Superior temporal gyrus (tissue), 1 donor: ENCODE measurements at regions not wholly inside any gene's neighbourhood (a gene's known extent, or its start where the extent isn't known, plus 50 kb on each side); places are given as distances from the start of the nearest gene placed in this dataset.

Experiments used
- DNase-seq: peaks from one replicate; pipeline ENCODE4 v3.0.0-alpha.2; 2016; ENCODE audit errors: extremely low spot score

DNA sequence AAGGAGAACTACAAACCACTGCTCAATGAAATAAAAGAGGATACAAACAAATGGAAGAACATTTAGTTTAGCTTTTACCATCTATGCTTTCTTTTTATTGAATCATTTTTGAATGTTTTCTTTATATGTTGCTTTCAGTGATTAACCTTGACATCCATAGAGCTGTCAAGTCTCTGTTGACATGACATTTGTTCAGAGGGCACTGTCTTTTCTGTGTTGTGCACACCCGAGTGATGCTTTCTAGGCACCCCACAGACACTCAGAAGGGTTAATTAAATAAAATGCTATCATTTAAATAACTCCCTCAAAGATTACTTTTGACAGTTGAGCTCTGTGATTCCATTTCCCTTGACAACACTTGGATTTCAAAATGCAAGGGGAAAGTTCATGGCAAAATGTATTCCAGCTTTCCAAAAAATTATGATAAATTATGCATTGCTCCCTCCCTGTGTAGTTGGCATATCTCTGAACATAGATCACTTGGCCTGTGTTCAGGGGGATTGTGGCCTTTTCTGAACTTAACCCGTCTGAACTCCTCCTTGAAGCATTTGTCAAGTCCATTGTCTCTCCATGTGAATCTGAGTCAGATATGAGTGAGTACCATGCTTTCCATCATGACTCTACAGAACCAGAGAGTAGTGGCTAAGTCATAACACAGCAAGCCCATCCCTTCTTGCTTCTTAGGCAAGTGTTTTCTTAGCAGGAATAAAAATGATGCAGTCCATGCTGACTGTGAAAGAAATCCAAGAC lies 372.6 kb downstream of the RPRM start:
- no peak for DNase-seq

GRCh38 chr2:153101187-153101586 lies 377.4 kb downstream of the RPRM start:
- no peak for DNase-seq

GRCh38 chr2:153100151-153100550 lies 378.4 kb downstream of the RPRM start:
- no peak for DNase-seq

DNA sequence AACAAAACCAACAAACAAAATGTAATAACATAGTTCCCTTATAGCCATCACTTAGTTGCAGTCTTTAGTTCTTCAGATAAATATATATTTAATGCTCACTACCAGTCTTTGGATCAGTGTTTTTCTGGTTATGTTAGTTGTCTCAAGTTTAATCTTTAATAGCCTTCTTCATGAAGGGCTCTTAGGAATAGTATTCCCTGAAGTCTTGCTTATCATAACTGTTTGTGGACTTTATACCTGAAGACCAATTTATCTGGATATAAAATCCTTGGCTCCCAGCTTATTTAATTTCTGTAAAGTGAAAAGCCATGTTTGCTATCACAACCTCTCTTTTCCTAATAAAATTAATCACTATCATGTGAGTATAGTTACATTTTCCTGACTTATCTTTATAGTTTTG lies 379.7 kb downstream of the ARL6IP6 start:
- no peak for DNase-seq

DNA sequence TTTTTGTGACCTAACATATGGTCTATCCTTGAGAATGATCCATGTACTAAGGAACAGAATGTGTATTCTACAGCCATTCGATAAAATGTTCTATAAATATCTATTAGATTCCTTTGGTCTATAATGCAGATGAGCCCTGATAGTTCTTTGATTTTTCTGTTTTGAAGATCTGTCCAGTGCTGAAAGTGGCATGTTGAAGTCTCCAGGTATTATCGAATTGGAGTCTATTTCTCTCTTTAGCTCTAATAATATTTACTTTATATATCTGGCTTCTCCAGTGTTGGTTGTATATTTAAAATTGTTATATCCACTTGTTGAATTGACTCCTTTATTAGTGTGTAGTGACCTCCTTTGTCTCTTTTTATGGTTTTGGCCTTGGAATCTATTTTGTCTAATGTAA lies 377.9 kb downstream of the ARL6IP6 start:
- no peak for DNase-seq

DNA sequence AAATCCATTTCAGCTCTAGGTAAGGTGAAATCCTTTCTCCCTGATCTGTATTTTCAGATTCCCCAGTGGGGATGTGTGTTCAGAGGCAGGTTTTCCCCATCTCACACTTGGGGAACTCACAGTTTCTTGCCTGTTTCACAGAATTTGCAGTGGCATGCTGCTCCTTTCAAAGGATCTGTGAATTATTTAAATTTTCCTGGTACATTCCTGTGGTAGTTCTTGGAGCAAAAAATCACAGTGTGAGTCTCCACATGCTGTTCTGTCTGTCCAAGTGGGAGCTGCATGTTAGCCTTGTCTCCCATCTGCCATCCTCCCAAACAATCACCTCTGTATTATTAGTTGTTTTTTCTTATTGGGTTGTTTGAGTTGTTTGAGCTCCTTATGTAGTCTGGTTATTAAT lies 372.9 kb downstream of the ARL6IP6 start:
- no peak for DNase-seq

- DNase-seq: no peak
Observed at GRCh38 chr2:153079315-153079714, 360.9 kb downstream of the ARL6IP6 start.

GRCh38 chr2:153077311-153077710 lies 358.9 kb downstream of the ARL6IP6 start:
- no peak for DNase-seq

DNA sequence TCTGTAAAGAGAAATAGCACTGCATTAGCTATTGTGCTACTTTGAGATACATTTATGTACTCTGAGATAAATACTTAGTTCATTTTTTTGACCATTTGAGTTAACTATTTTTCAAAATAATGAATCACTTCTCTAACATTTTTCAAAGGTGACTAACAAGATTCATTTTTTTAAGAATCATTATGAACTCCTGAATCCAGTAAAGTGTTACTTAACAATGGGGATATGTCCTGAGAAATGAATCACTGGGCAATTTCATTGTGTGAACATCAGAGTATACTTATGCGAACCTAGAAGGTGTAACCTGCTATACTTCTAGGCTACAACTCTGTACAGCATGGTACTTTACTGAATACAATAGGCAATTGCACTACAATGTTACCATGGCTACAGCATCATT lies 355.8 kb downstream of the ARL6IP6 start:
- no peak for DNase-seq

DNA sequence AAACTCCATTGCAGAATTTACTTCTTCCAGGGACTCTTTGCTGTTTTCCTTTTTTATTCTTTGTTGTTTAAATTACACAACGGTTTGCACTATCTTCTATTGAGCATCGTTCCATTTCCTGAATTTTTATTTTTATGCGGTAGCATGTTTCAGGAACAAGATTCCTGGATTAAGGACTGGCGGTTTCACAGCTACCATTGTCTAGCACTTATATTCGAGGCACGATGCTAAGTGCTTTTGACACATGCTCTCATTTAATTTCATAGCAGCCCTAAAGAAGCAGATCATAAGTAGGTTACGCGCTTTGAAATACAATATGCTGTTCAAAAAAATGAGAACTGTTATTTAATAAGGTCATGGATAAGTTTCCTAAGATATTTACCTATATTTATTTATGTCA lies 354.4 kb downstream of the ARL6IP6 start:
- no peak for DNase-seq

DNA sequence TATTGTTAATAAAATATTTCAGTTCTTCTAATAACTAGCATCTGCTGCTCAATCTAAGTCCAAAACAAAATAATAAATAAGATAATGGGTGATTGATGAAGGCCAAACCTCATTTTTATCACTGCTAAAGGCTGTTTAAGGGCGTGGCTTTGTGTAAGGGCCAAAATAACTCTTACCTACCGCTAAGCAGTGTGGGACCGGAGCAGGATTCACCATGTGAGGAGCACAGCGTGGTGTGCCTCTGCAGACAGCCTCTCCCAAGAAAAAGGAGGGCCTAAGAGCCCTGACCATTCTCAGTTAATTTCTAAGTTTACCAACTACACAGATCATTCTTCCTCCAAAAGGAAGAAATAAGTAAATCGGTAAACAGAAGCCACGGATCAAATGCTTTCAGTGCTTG lies 353.7 kb downstream of the ARL6IP6 start:
- no peak for DNase-seq

DNA sequence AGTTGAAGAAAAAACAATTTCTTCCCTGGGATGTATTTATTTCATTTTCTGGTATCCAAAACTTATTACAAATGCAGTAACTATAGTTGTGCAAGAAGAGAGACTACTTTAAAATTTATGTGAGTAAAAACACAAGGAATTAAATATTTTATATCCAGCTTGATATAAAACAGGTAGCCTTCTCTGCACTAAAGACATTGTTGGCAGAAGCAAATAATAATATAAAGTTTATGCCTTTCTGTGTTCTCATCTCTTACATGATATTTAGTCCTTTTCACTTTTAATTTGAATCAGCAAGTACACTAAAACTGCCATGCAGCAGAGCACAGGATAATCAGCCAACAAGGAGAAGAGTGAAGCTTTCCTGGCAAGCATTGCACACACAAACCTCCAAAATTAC lies 352.7 kb downstream of the ARL6IP6 start:
- no peak for DNase-seq

GRCh38 chr2:153068915-153069314 lies 350.5 kb downstream of the ARL6IP6 start:
- no peak for DNase-seq

DNA sequence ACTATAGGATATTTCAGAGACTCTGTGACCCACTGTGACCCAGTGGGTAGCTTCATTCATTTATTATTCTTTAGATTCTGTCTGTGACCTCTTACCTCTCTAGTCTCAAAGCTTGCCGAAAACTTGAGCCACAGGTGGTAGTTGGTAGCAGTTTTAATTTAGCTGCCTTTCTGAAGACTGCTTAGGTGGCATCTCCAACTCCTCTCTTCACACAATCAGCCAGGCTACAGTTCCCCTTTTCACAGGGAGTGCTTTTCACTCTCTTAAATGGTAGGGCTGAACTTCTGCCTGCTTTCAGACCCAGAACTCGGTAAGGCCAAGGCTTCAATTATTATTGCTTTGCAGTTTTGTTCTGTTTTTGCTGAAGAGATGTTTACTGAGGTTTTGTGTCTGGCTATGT lies 349.6 kb downstream of the ARL6IP6 start:
- no peak for DNase-seq

- no peak for DNase-seq
Observed at GRCh38 chr2:153059338-153060052, 341.1 kb downstream of the ARL6IP6 start.

- no peak for DNase-seq
Observed at GRCh38 chr2:153057743-153058142, 339.3 kb downstream of the ARL6IP6 start.

DNA sequence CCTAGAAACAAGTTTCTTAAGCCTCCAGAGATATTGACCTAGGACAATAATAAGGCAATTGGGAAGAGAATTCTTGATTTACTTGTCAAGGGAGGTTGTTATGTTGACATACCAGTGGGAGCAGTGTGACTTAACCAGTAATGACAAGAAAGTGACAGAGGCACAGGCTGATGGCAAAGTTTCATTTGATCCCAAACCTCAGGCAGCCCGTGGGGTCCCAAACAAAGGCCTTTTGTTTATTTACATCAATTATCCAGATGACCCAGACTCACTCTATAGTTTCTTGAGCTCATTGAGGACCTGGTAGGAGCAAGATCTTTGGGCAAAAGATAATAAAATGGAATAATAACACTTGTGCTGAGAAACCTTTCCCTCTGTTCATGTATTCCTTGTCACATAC lies 336.8 kb downstream of the ARL6IP6 start:
- DNase-seq: no peak

- DNase-seq: no peak
Observed at GRCh38 chr2:153052807-153053559, 334.6 kb downstream of the ARL6IP6 start.

DNA sequence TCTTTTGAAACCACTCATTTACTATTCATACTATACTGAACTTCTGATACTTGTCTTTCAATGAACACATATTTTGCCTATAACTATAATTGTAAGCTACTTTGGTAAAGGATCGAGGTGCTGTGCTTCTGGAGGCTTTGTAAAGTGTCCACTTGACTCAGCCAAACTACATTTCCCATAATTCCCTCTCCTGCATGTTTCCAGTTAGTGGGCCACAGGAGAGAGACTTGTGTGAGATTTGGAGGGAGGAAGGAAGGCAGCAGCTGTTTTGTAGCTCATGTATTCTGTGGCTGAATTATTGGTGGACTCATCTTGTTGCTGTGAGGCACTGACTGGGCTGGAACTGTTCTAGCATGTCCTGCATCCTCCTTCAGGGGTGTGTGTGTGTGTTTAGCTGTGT lies 328.8 kb downstream of the ARL6IP6 start:
- DNase-seq: no peak

DNA sequence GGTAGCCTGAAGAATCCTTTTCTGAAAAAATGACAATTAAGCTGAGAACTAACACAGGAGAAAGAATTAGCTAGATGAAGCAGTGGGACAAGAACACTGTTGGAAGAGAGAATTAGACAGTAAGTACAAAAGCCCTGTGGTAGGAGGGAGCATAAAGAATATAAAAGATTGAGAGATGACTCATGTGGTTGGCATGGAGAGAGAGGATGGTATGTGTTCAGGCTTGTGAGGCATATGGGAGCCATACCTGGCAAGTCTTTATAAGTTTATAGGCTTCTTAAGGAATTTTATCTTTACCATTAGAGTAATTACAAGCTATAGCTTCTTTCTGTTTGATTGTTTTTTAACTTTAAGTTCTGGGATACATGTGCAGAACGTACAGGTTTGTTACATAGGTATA lies 325.0 kb downstream of the ARL6IP6 start:
- DNase-seq: no peak

GRCh38 chr2:153028626-153029025 lies 310.2 kb downstream of the ARL6IP6 start:
- DNase-seq: no peak

- DNase-seq: no peak
Observed at GRCh38 chr2:153027533-153027932, 309.1 kb downstream of the ARL6IP6 start.

DNA sequence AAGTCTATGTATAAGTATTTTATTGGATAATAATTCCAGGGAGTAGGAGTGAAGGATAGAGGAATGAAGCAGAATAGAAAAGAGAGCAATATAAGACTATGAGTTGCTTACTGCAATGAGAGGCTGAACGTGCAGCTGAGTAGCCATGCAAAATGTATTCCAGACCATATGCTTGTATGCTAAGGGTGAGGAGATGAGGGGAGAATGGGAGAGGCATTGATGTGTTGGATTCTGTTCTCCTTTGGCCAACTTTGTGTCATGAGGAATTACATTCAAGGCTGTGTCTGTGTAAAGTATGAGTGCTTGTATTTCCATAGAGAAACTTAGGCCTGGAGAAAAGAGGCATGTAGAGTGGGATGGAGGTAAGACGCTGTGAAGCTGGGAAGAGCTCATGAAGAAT lies 301.8 kb downstream of the ARL6IP6 start:
- DNase-seq: no peak
